HEK293T (cell line): ENCODE measurements at regions not wholly inside any gene's neighbourhood (a gene's known extent, or its start where the extent isn't known, plus 50 kb on each side); places are given as distances from the start of the nearest gene placed in this dataset.
"Not testable (repeated sequence)": the region's sequence is repeated elsewhere in the genome, so short reads cannot be mapped to it uniquely, and the experiment has no call there.

ENCODE experiments used
- CTCF ChIA-PET: fragments of 350-600 bp; formaldehyde crosslinking; extraction: SDS; loops from one replicate; lab custom pipeline; 2021; ENCODE audit warnings: antibody characterized with exemption, inconsistent platforms; lab: Yijun Ruan, JAX
- POLR2A ChIA-PET: fragments of 350-600 bp; formaldehyde crosslinking; extraction: SDS; loops from one replicate; lab custom pipeline; 2020; ENCODE audit warnings: antibody characterized with exemption, inconsistent platforms; lab: Yijun Ruan, JAX
- DNase-seq: peaks from one replicate; pipeline ENCODE4 v3.0.0; 2012; ENCODE audit warnings: mixed read lengths; ENCODE audit errors: extremely low spot score
- ARNT ChIP-seq: fragments of 450-650 bp; IDR thresholded peaks from 2 replicates; pipeline ENCODE4 v1.6.1; 2017; ENCODE audit warnings: mild to moderate bottlenecking
- BHLHE40 ChIP-seq: fragments of 450-650 bp; IDR thresholded peaks from 2 replicates; pipeline ENCODE4 v1.6.1; 2016; ENCODE audit warnings: mild to moderate bottlenecking, moderate library complexity, borderline replicate concordance
- CTBP1 ChIP-seq: fragments of 450-650 bp; IDR thresholded peaks from 2 replicates; pipeline ENCODE4 v1.6.1; 2016; ENCODE audit warnings: borderline replicate concordance
- ELF4 ChIP-seq: fragments of 450-650 bp; IDR thresholded peaks from 2 replicates; pipeline ENCODE4 v1.6.1; 2017; ENCODE audit warnings: antibody characterized with exemption
- FOXA1 ChIP-seq: fragments of 450-650 bp; IDR thresholded peaks from 2 replicates; pipeline ENCODE4 v1.6.1; 2016; ENCODE audit warnings: mild to moderate bottlenecking
- FOXK2 ChIP-seq: fragments of 450-650 bp; IDR thresholded peaks from 2 replicates; pipeline ENCODE4 v1.6.1; 2016; ENCODE audit warnings: mild to moderate bottlenecking
- FOXM1 ChIP-seq: fragments of 450-650 bp; IDR thresholded peaks from 2 replicates; pipeline ENCODE4 v1.6.1; 2017; ENCODE audit warnings: mild to moderate bottlenecking, borderline replicate concordance
- HDGF ChIP-seq: fragments of 450-650 bp; IDR thresholded peaks from 2 replicates; pipeline ENCODE4 v1.6.1; 2017; ENCODE audit warnings: antibody characterized with exemption, borderline replicate concordance
- L3MBTL2 ChIP-seq: fragments of 450-650 bp; conservative IDR thresholded peaks from 2 replicates; pipeline ENCODE4 v1.6.1; 2016; ENCODE audit warnings: mild to moderate bottlenecking
- LEF1 ChIP-seq: fragments of 450-650 bp; IDR thresholded peaks from 2 replicates; pipeline ENCODE4 v1.6.1; 2017; ENCODE audit warnings: mild to moderate bottlenecking, borderline replicate concordance
- NFRKB ChIP-seq: fragments of 450-650 bp; IDR thresholded peaks from 2 replicates; pipeline ENCODE4 v1.6.1; 2016; ENCODE audit warnings: mild to moderate bottlenecking, moderate library complexity
- SP1 ChIP-seq: fragments of 450-650 bp; IDR thresholded peaks from 2 replicates; pipeline ENCODE4 v1.6.1; 2017
- SUZ12 ChIP-seq: fragments of 450-650 bp; IDR thresholded peaks from 2 replicates; pipeline ENCODE4 v1.6.1; 2016; ENCODE audit warnings: mild to moderate bottlenecking
- TARDBP ChIP-seq: fragments of 450-650 bp; IDR thresholded peaks from 2 replicates; pipeline ENCODE4 v1.6.1; 2016
- ZNF384 ChIP-seq: fragments of 450-650 bp; IDR thresholded peaks from 2 replicates; pipeline ENCODE4 v1.6.1; 2016
- TF ChIP-seq, protein P1 (sequence below): fragments of 450-650 bp; IDR thresholded peaks from 2 replicates; pipeline ENCODE4 v1.6.1; 2016

DNA sequence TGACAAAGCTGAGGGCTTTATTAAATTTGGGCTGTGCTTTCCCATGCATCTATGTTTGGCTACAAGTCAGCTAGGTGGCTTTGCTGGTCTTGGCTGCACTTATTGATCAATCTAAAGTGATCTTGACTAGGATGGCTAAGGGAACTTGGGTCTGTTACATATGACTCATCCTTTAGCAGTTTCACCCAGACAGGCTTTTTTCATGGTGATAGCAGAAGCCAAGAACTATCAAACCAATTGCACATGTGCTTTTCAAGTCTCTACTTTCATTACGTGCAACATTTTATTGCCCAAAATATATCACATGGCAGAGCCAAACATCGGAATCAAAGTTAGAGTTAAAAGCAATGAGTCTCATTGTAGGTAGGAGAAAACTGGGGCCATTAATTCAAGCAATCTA, 626.3 kb downstream of the TENT5A start:
- CTCF ChIA-PET: no interaction called here
- DNase-seq: no peak
- POLR2A ChIA-PET: no interaction called here
- no peak for TF ChIP-seq CTBP1
- no peak for TF ChIP-seq BHLHE40
- no peak for TF ChIP-seq FOXK2
- no peak for TF ChIP-seq FOXA1
- no peak for TF ChIP-seq NFRKB
- TF ChIP-seq, protein P1, sequence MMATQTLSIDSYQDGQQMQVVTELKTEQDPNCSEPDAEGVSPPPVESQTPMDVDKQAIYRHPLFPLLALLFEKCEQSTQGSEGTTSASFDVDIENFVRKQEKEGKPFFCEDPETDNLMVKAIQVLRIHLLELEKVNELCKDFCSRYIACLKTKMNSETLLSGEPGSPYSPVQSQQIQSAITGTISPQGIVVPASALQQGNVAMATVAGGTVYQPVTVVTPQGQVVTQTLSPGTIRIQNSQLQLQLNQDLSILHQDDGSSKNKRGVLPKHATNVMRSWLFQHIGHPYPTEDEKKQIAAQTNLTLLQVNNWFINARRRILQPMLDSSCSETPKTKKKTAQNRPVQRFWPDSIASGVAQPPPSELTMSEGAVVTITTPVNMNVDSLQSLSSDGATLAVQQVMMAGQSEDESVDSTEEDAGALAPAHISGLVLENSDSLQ: no peak
- no peak for TF ChIP-seq SUZ12
- no peak for TF ChIP-seq L3MBTL2
- no peak for TF ChIP-seq HDGF
- TF ChIP-seq ARNT: no peak
- TF ChIP-seq FOXM1: no peak
- TF ChIP-seq TARDBP: no peak
- no peak for TF ChIP-seq ZNF384
- no peak for TF ChIP-seq SP1

DNA sequence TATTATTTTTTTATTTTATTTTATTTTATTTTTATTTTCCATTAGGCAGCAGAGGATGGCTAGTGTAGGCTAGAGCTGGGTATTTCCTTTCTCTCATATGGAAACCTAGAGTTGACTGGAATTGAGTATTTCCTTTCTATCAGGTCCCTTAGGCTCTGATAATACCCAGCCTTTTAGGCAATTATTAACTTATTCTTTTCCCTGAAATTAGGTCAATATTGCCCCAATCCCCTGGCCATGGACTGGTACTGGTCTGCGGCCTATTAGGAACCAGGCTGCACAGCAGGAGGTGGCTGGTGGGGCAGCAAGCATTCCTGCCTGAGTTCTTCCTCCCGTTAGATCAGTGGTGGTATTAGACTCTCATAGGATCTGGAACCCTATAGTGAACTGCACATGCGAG, 632.2 kb downstream of the TENT5A start:
- ChIA-PET CTCF (no interaction called here), POLR2A (no interaction called here)
- TF ChIP-seq ELF4 (no peak), L3MBTL2 (no peak)
- no peak for DNase-seq

DNA sequence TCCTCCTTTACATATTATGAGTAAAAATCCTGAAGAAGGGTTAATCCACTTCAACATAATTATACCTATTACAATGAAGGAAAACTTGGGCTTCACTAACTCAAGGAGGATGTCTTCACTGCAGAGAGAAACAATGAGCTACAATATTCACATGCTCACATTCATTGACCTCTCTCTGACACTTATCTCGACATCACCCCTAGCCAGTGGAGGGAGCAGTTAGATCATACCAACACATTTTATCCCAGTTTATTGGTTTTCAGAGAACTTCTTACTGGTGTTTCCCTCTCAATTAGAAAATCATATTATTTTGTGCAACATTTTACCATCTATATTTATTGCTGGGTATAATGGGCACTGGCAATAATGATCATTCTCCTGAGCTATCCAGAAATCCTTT, 646.5 kb downstream of the TENT5A start:
- no peak for DNase-seq
- TF ChIP-seq L3MBTL2 (no peak), NFRKB (no peak), LEF1 (no peak), BHLHE40 (no peak), FOXA1 (no peak), CTBP1 (no peak)
- ChIA-PET POLR2A (no interaction called here), CTCF (no interaction called here)

DNA sequence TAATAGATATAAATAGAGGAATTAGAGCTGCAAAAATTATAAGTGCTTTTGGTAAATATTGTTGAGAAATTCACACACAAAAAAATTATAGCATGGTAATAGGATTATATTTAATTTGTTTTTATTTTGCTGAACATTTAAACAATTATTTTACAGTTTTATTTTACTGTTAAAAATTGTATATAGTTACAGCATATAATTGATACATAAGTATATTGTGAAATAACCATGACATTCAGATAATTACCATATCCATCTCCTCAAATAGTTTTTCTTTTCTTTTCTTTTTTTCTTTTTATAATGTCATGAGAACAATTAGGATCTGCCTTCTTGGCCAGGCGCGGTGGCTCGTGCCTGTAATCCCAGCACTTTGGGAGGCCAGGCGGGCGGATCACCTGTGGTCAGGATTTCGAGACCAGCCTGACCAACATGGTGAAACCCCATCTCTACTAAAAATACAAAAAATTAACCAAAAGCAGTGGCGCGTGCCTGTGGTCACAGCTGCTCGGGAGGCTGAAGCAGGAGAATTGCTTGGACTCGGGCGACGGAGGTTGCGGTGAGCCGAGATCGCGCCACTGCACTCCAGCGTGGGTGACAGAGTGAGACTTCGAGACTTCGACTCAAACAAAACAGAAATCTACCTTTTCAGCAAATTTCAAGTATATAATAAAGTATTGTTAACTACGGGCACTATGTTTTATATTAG, 654.2 kb downstream of the TENT5A start:
- ChIA-PET CTCF (no interaction called here), POLR2A (no interaction called here)
- TF ChIP-seq SUZ12 (no peak), HDGF (no peak), TARDBP (no peak), FOXK2 (no peak), ARNT (no peak), L3MBTL2 (no peak), ELF4 (no peak), FOXA1 (no peak), LEF1 (no peak), ZNF384 (no peak), CTBP1 (no peak)
- TF ChIP-seq, protein P1: no peak
- DNase-seq: no peak

DNA sequence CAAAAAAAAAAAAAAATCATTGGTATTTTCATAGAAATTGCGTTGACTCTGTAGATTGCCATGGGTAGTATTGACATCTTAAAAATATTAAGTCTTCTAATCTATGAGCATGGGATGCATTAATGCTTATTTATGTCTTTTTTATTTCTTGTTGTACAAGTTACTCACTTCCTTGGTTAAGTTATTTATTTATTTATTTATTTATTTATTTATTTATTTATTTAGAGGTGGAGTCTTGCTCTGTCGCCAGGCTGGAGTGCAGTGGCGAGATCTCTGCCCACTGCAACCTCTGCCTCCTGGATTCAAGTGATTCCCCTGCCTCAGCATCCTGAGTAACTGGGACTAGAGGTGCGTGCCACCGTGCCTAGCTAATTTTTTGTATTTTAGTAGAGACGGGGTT, 656.0 kb downstream of the TENT5A start:
- POLR2A ChIA-PET, DNase-seq, CTCF ChIA-PET: not testable (repeated sequence)

DNA sequence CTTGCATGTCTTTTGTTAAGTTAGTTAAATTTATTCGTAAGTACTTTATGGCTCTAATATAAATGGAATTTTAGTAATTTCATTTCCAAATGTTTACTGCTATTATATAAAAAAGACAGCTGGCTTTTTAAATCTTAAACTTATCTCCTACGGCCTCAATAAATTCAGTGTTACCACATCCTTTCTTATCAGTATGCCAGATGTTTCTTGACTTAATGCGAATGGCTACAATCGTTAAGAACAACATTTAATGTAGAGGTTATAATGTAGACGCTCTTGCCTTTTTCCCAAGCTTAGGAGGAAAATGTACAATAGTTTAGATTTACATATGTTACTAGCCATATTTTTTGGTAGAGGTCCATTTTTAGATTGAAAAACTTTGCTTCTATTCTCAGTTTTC, 659.4 kb downstream of the TENT5A start:
- DNase-seq: no peak
- ChIA-PET POLR2A (no interaction called here), CTCF (no interaction called here)
- TF ChIP-seq FOXA1 (no peak), ELF4 (no peak), ARNT (no peak)

DNA sequence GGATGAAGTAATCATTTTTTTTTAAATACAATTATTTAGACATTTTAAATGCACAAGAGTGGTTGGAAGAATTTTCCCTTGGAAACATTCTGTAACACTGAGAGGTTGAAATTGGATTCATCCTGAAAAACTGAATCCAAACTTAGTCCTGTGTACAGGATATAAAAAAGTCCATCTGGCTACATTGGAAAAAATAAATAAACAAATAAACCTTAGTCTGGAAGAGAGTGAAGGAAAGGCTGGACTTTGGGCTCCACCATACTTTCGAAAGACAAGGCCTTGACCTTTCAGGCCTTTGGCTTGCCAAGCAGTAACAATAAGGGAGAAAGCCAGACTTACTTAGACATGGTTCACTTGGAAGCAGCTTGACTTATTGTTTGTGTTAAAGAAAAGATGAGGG, 664.3 kb downstream of the TENT5A start:
- POLR2A ChIA-PET: no interaction called here
- CTCF ChIA-PET: no interaction called here
- TF ChIP-seq ELF4 (no peak), SP1 (no peak), TARDBP (no peak), NFRKB (no peak), SUZ12 (no peak), ZNF384 (no peak)
- DNase-seq: no peak

DNA sequence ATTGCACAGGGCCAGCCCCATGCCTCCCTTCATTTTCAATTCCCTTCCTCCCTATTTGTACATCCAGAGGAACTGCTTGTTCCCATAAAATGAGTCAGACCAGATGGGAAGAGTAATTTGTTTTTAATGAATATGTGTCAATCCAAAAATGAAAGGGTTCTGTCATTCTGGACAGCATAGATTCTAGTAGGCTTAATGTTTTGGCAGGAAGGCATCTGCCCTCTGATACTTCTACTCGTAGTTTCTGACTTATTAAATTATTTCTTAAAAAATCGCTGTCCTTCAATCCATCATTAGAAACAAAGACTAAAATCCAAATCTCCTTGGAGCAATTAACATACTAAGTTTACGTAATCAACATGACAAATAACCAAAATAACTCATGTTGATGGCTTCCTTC, 665.5 kb downstream of the TENT5A start:
- ChIA-PET CTCF (interaction anchor here (0.7 kb wide), 1 partner anchor 31 kb away, joined by 3 read pairs; no protein-coding TSS in a partner anchor), POLR2A (no interaction called here)
- no peak for DNase-seq
- TF ChIP-seq NFRKB (no peak), LEF1 (no peak), FOXM1 (no peak), SUZ12 (no peak), SP1 (no peak), ARNT (no peak), BHLHE40 (no peak), FOXA1 (no peak), ELF4 (no peak), HDGF (no peak), TARDBP (no peak), FOXK2 (no peak), L3MBTL2 (no peak), ZNF384 (no peak), CTBP1 (no peak)
- TF ChIP-seq, protein P1: no peak
